BLaER1 treated with 17β-estradiol and CSF1 and Interleukin-3, amounts not matched to agents 10 nM and 100 nM (cell line): ENCODE measurements at regions not wholly inside any gene's neighbourhood (a gene's known extent, or its start where the extent isn't known, plus 50 kb on each side); places are given as distances from the start of the nearest gene placed in this dataset.

Experiments
- H3K27ac ChIP-seq, 11 experiments: shearing (Covaris generic); formaldehyde crosslinking; 2 replicates each; pipeline ENCODE4 v1.8.1; 2022
- H3K27me3 ChIP-seq, 11 experiments: shearing (Covaris generic); formaldehyde crosslinking; 2 replicates each; pipeline ENCODE4 v1.8.1; 2022
- H3K36me3 ChIP-seq, 11 experiments: shearing (Covaris generic); formaldehyde crosslinking; 2 replicates each; pipeline ENCODE4 v1.8.1; 2022
- H3K4me1 ChIP-seq, 10 experiments: shearing (Covaris generic); formaldehyde crosslinking; 2 replicates each; pipeline ENCODE4 v1.8.1; 2022
- H3K4me2 ChIP-seq, 11 experiments: shearing (Covaris generic); formaldehyde crosslinking; 2 replicates each; pipeline ENCODE4 v1.8.1; 2022
- H3K4me3 ChIP-seq, 10 experiments: shearing (Covaris generic); formaldehyde crosslinking; 2 replicates each; pipeline ENCODE4 v1.8.1; 2022
- H3K9ac ChIP-seq, 11 experiments: shearing (Covaris generic); formaldehyde crosslinking; 2 replicates each; pipeline ENCODE4 v1.8.1; 2022
- H3K9me3 ChIP-seq, 11 experiments: shearing (Covaris generic); formaldehyde crosslinking; replicated peaks in 1 of 11; 2 replicates each; pipeline ENCODE4 v1.8.1; 2022
- H4K20me1 ChIP-seq, 11 experiments: shearing (Covaris generic); formaldehyde crosslinking; 2 replicates each; pipeline ENCODE4 v1.8.1; 2022
- Cebpa-rat ChIP-seq, 11 experiments: shearing (Covaris generic); IDR thresholded peaks; 2 replicates each; pipeline ENCODE4 v1.8.1; 2022

GRCh38 chr18:47547539-47548202 lies 296.2 kb upstream of the SKOR2 start:
- H3K4me1 ChIP-seq, result 0 out of 20 replicates have a peak, but pooled peaks cover 0 to 4% (median 0%) of the 10 kb centered on the region in 10 experiments
- H3K4me2 ChIP-seq, result no peak overlapping the region
- no peaks in the 10 kb centered on the region for H3K9me3 ChIP-seq
- no peak overlapping the region for H3K9ac ChIP-seq
- H3K4me3 ChIP-seq, result no peak overlapping the region
- H3K36me3 ChIP-seq, result no peaks in the 10 kb centered on the region
- H4K20me1 ChIP-seq, result no peaks in the 10 kb centered on the region
- H3K27ac ChIP-seq, result no peak overlapping the region
- no peak for TF ChIP-seq Cebpa-rat (IDR thresholded peaks at IDR 0.05)
- H3K27me3 ChIP-seq, result no peaks in the 10 kb centered on the region

GRCh38 chr18:47545613-47546012 lies 294.2 kb upstream of the SKOR2 start:
- H3K4me1 ChIP-seq, result 0 out of 20 replicates have a peak, but pooled peaks cover 0 to 4% (median 0%) of the 10 kb centered on the region in 10 experiments

GRCh38 chr18:47543080-47543479 lies 291.6 kb upstream of the SKOR2 start:
- no peaks in the 10 kb centered on the region for H3K27me3 ChIP-seq
- no peaks in the 10 kb centered on the region for H3K4me1 ChIP-seq
- H3K27ac ChIP-seq, result no peak overlapping the region
- TF ChIP-seq Cebpa-rat (IDR thresholded peaks at IDR 0.05), result no peak
- no peak overlapping the region for H3K4me2 ChIP-seq
- H3K36me3 ChIP-seq, result no peaks in the 10 kb centered on the region
- H3K9me3 ChIP-seq, result no peaks in the 10 kb centered on the region
- H4K20me1 ChIP-seq, result no peaks in the 10 kb centered on the region
- H3K4me3 ChIP-seq, result no peak overlapping the region
- no peak overlapping the region for H3K9ac ChIP-seq

More at GRCh38 chr18:47545613-47546012, 294.2 kb upstream of the SKOR2 start:
- no peak overlapping the region for H3K27ac ChIP-seq
- no peaks in the 10 kb centered on the region for H4K20me1 ChIP-seq
- TF ChIP-seq Cebpa-rat (IDR thresholded peaks at IDR 0.05), result no peak
- no peak overlapping the region for H3K4me2 ChIP-seq
- H3K4me3 ChIP-seq, result no peak overlapping the region
- no peaks in the 10 kb centered on the region for H3K27me3 ChIP-seq
- no peak overlapping the region for H3K9ac ChIP-seq
- H3K36me3 ChIP-seq, result no peaks in the 10 kb centered on the region
- no peaks in the 10 kb centered on the region for H3K9me3 ChIP-seq

- TF ChIP-seq Cebpa-rat (IDR thresholded peaks at IDR 0.05), result no peak
- Histone ChIP-seq H3K9me3 (no peaks in the 10 kb centered on the region), H4K20me1 (no peaks in the 10 kb centered on the region), H3K4me1 (no peaks in the 10 kb centered on the region), H3K4me2 (no peak overlapping the region), H3K4me3 (no peak overlapping the region), H3K36me3 (no peaks in the 10 kb centered on the region), H3K9ac (no peak overlapping the region), H3K27me3 (no peaks in the 10 kb centered on the region), H3K27ac (no peak overlapping the region)
Observed at GRCh38 chr18:47542551-47542950, 291.1 kb upstream of the SKOR2 start.

- Histone ChIP-seq H3K27me3 (no peaks in the 10 kb centered on the region), H3K36me3 (no peaks in the 10 kb centered on the region), H3K27ac (no peak overlapping the region), H4K20me1 (no peaks in the 10 kb centered on the region), H3K4me3 (no peak overlapping the region), H3K4me2 (no peak overlapping the region), H3K4me1 (peaks cover 0 to 11% (median 0%) of the 10 kb centered on the region in 10 experiments; a peak in 7 of 20 replicates), H3K9me3 (no peaks in the 10 kb centered on the region), H3K9ac (no peak overlapping the region)
- no peak for TF ChIP-seq Cebpa-rat (IDR thresholded peaks at IDR 0.05)
Observed at GRCh38 chr18:47531717-47532116, 280.3 kb upstream of the SKOR2 start.

- H3K36me3 ChIP-seq, result no peaks in the 10 kb centered on the region
- no peak overlapping the region for H3K4me2 ChIP-seq
- H4K20me1 ChIP-seq, result no peaks in the 10 kb centered on the region
- H3K4me3 ChIP-seq, result no peak overlapping the region
- no peaks in the 10 kb centered on the region for H3K27me3 ChIP-seq
- H3K4me1 ChIP-seq, result peaks cover 0 to 11% (median 0%) of the 10 kb centered on the region in 10 experiments; a peak in 7 of 20 replicates
- no peaks in the 10 kb centered on the region for H3K9me3 ChIP-seq
- TF ChIP-seq Cebpa-rat (IDR thresholded peaks at IDR 0.05), result no peak
- no peak overlapping the region for H3K27ac ChIP-seq
- H3K9ac ChIP-seq, result no peak overlapping the region
Observed at GRCh38 chr18:47530695-47531094, 279.2 kb upstream of the SKOR2 start.

GRCh38 chr18:47528343-47528742 lies 276.9 kb upstream of the SKOR2 start:
- H3K4me1 ChIP-seq, result peaks cover 0 to 11% (median 0%) of the 10 kb centered on the region in 10 experiments; a peak in 7 of 20 replicates
- no peaks in the 10 kb centered on the region for H3K36me3 ChIP-seq
- peak overlapping the region in 4 of 11 experiments; percentile 9 to 65 (median 51); a peak in 6 of 22 replicates for H3K4me2 ChIP-seq
- TF ChIP-seq Cebpa-rat (IDR thresholded peaks at IDR 0.05), result no peak; a peak in 1 of 22 replicates
- peak overlapping the region in 3 of 11 experiments; percentile 37 to 50 (median 39); a peak in 5 of 22 replicates for H3K27ac ChIP-seq
- H3K27me3 ChIP-seq, result no peaks in the 10 kb centered on the region
- H4K20me1 ChIP-seq, result no peaks in the 10 kb centered on the region
- H3K4me3 ChIP-seq, result no peak overlapping the region
- H3K9ac ChIP-seq, result no peak overlapping the region
- H3K9me3 ChIP-seq, result no peaks in the 10 kb centered on the region

GRCh38 chr18:47526147-47526546 lies 274.7 kb upstream of the SKOR2 start:
- TF ChIP-seq Cebpa-rat (IDR thresholded peaks at IDR 0.05), result no peak
- Histone ChIP-seq H3K36me3 (no peaks in the 10 kb centered on the region), H3K27me3 (no peaks in the 10 kb centered on the region), H3K9ac (no peak overlapping the region), H4K20me1 (no peaks in the 10 kb centered on the region), H3K4me3 (no peak overlapping the region), H3K4me2 (no peak overlapping the region), H3K4me1 (peaks cover 0 to 11% (median 0%) of the 10 kb centered on the region in 10 experiments; a peak in 7 of 20 replicates), H3K27ac (no peak overlapping the region), H3K9me3 (no peaks in the 10 kb centered on the region)

GRCh38 chr18:47522359-47522758 lies 270.9 kb upstream of the SKOR2 start:
- no peaks in the 10 kb centered on the region for H3K9me3 ChIP-seq
- no peak for TF ChIP-seq Cebpa-rat (IDR thresholded peaks at IDR 0.05)
- no peak overlapping the region for H3K9ac ChIP-seq
- no peaks in the 10 kb centered on the region for H4K20me1 ChIP-seq
- H3K27me3 ChIP-seq, result no peaks in the 10 kb centered on the region
- H3K4me1 ChIP-seq, result no peaks in the 10 kb centered on the region
- H3K4me2 ChIP-seq, result no peak overlapping the region
- no peak overlapping the region for H3K27ac ChIP-seq
- H3K4me3 ChIP-seq, result no peak overlapping the region
- no peaks in the 10 kb centered on the region for H3K36me3 ChIP-seq

GRCh38 chr18:47520263-47520662 lies 268.8 kb upstream of the SKOR2 start:
- Histone ChIP-seq H3K9ac (no peak overlapping the region), H3K4me1 (no peaks in the 10 kb centered on the region), H3K27me3 (no peaks in the 10 kb centered on the region), H3K27ac (no peak overlapping the region), H4K20me1 (no peaks in the 10 kb centered on the region), H3K9me3 (0 out of 22 replicates have a peak, but pooled peaks cover 0 to 4% (median 0%) of the 10 kb centered on the region in 11 experiments), H3K4me3 (no peak overlapping the region), H3K36me3 (no peaks in the 10 kb centered on the region), H3K4me2 (no peak overlapping the region)
- no peak for TF ChIP-seq Cebpa-rat (IDR thresholded peaks at IDR 0.05)
